Right lobe of liver (tissue), 6 donors: ENCODE measurements at regions not wholly inside any gene's neighbourhood (a gene's known extent, or its start where the extent isn't known, plus 50 kb on each side); places are given as distances from the start of the nearest gene placed in this dataset.
A peak's percentile ranks its signal among the peaks of the same experiment; 100 is the strongest.

Source experiments
- ATAC-seq, 4 donors: fragments of 200-7000 bp; cut with Tn5 transposase; one replicate each; pipeline ENCODE4 v1.9.1; 2020; ENCODE audit warnings: mild to moderate bottlenecking in 4 of 4, moderate library complexity in 4 of 4
- DNase-seq, 3 donors: peaks; one replicate each; pipeline ENCODE4 v3.0.0-alpha.2; 2020
- H3K27ac ChIP-seq, 3 donors: fragments of 200-600 bp; one replicate each; pipeline ENCODE4 v1.8.0; 2022
- H3K27me3 ChIP-seq, 2 donors: fragments of 200-600 bp; one replicate each; pipeline ENCODE4 v1.8.0; 2022
- H3K36me3 ChIP-seq, 4 donors: fragments of 200-600 bp; sonication (generic) in 1 of 4; one replicate each; pipeline versions ENCODE4 v1.5.1 to v1.8.0; 2017 to 2022; ENCODE audit warnings: control low read depth in 1 of 4
- H3K4me1 ChIP-seq, 4 donors: fragments of 200-600 bp; sonication (generic) in 1 of 4; one replicate each; pipeline versions ENCODE4 v1.5.1 to v1.8.0; 2017 to 2022; ENCODE audit warnings: control low read depth in 1 of 4
- H3K4me3 ChIP-seq, 3 donors: fragments of 200-600 bp; one replicate each; pipeline ENCODE4 v1.8.0; 2022
- H3K9me3 ChIP-seq, 4 donors: fragments of 200-600 bp; sonication (generic) in 1 of 4; one replicate each; pipeline versions ENCODE4 v1.5.1 to v1.8.0; 2017 to 2022; ENCODE audit warnings: control low read depth in 1 of 4
- POLR2A ChIP-seq: fragments of 450-650 bp; IDR thresholded peaks from one replicate; pipeline ENCODE4 v1.6.1; 2017; ENCODE audit warnings: antibody characterized with exemption, mild to moderate bottlenecking
- WGBS: methylation state at CpG from one replicate; pipeline ENCODE4 v1.1.6; 2018; ENCODE audit warnings: low coverage, low lambda C conversion rate; ENCODE audit not compliant: insufficient coverage; ENCODE audit errors: missing lambda C conversion rate; 5-methylcytosine and 5-hydroxymethylcytosine counted together
- intact Hi-C, 2 donors: fragments of 100-400 bp; cut with DNase I; formaldehyde crosslinking; loops; one replicate each; pipeline versions ENCODE4 v1.11.2 to v1.14.1; 2022
- TF ChIP-seq, protein P1 (sequence below), 4 donors: fragments of 200-600 bp in 3 of 4; fragments of 450-650 bp in 1 of 4; IDR thresholded peaks; one replicate each; pipeline versions ENCODE4 v1.5.1 to v1.8.0; 2016 to 2022; ENCODE audit warnings: antibody characterized with exemption in 4 of 4, mild to moderate bottlenecking in 2 of 4
- donor health status: DM: no; HTN: yes; CAD: no.
- donor health status: DM: no; HTN: no; CAD: no.
- donor health status: DM: no; HTN: no; CAD: no.
- donor health status: DM: no; HTN: yes; CAD: no.
- donor health status: DM: no; HTN: yes; CAD: no.

GRCh38 chr15:39394496-39394895, 186.4 kb upstream of the THBS1 start:
- DNase-seq (no peak), ATAC-seq (no peak)
- Histone ChIP-seq H3K36me3 (no peaks in the 10 kb centered on the region), H3K4me3 (no peak overlapping the region), H3K4me1 (no peaks in the 10 kb centered on the region), H3K27ac (no peak overlapping the region), H3K27me3 (no peaks in the 10 kb centered on the region), H3K9me3 (no peaks in the 10 kb centered on the region)
- TF ChIP-seq POLR2A: no peak
- TF ChIP-seq, protein P1, sequence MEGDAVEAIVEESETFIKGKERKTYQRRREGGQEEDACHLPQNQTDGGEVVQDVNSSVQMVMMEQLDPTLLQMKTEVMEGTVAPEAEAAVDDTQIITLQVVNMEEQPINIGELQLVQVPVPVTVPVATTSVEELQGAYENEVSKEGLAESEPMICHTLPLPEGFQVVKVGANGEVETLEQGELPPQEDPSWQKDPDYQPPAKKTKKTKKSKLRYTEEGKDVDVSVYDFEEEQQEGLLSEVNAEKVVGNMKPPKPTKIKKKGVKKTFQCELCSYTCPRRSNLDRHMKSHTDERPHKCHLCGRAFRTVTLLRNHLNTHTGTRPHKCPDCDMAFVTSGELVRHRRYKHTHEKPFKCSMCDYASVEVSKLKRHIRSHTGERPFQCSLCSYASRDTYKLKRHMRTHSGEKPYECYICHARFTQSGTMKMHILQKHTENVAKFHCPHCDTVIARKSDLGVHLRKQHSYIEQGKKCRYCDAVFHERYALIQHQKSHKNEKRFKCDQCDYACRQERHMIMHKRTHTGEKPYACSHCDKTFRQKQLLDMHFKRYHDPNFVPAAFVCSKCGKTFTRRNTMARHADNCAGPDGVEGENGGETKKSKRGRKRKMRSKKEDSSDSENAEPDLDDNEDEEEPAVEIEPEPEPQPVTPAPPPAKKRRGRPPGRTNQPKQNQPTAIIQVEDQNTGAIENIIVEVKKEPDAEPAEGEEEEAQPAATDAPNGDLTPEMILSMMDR (IDR thresholded peaks at IDR 0.05): no peak
- intact Hi-C loops: no loop called here

DNA sequence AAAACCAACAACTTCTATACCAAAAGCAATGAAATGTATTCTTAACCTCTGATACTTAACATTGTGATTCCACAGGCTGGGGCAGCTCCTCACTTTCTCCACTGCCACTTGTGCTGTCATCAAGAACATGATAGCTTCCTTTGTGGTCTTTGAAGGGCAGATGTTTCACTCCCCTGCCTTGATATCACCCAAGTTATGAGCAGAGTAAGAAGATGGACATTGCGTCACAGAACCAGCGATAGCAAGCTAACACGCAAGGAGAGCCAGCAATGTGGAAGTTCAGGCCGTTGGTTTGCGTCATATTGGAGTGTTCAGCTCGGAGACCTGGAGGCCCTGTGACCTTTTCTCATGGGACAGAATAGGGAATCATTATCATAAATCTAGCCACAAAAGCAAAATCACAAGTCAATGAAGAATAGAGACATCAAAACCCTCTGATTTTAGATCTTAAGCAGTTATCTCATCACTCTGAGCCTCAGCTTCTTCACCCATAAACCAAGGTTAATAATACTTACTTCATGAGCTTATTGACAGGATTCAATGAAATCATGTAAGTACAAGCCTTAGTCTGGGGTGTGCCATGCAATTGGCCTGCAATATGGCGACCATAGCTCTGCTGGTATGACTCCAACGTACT, 183.8 kb upstream of the THBS1 start:
- 100% methylated on average over 2 of the region's 8 CpGs for WGBS
- intact Hi-C loops: no loop called here
- no peak overlapping the region for H3K27ac ChIP-seq
- no peak for DNase-seq
- TF ChIP-seq, protein P1 (IDR thresholded peaks at IDR 0.05): no peak
- no peak for TF ChIP-seq POLR2A
- peak in 1 of 4 donors; percentile 24 for ATAC-seq
- H3K27me3 ChIP-seq: no peaks in the 10 kb centered on the region
- no peak overlapping the region for H3K4me3 ChIP-seq
- H3K9me3 ChIP-seq: no peaks in the 10 kb centered on the region
- no peaks in the 10 kb centered on the region for H3K36me3 ChIP-seq
- no peaks in the 10 kb centered on the region for H3K4me1 ChIP-seq

DNA sequence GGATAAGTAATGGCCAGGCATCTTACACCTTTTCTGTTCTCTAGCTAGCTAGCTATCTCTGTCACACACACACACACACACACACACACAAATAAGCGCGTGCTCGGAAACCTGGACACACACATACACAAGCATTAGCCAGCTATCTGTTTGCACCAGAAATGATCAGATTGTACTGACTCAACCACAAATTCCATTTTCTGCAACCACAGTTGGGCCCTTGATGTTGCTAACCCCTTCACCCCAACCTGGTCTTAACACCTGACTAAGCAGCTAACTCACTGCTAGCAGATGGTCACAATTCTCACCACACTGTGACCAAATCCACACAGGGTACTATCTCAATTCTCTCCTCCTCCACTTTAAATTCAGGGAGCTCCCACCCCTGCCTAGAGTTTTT, 183.0 kb upstream of the THBS1 start:
- TF ChIP-seq, protein P1 (IDR thresholded peaks at IDR 0.05): no peak
- no peak for TF ChIP-seq POLR2A
- H3K4me1 ChIP-seq: no peaks in the 10 kb centered on the region
- no peaks in the 10 kb centered on the region for H3K27me3 ChIP-seq
- intact Hi-C loops: no loop called here
- no peak overlapping the region for H3K27ac ChIP-seq
- no peaks in the 10 kb centered on the region for H3K36me3 ChIP-seq
- no peak overlapping the region for H3K4me3 ChIP-seq
- WGBS: 100% methylated on average over 3 of the region's 3 CpGs
- ATAC-seq (no peak), DNase-seq (no peak)
- H3K9me3 ChIP-seq: no peaks in the 10 kb centered on the region

GRCh38 chr15:39399600-39399999, 181.3 kb upstream of the THBS1 start:
- TF ChIP-seq, protein P1 (IDR thresholded peaks at IDR 0.05): no peak
- no peak for TF ChIP-seq POLR2A
- Histone ChIP-seq H3K4me1 (no peaks in the 10 kb centered on the region), H3K27me3 (no peaks in the 10 kb centered on the region), H3K27ac (no peak overlapping the region), H3K36me3 (no peaks in the 10 kb centered on the region), H3K9me3 (no peaks in the 10 kb centered on the region), H3K4me3 (no peak overlapping the region)
- 100% methylated on average over 2 of the region's 2 CpGs for WGBS
- intact Hi-C loops: no loop called here
- ATAC-seq: no peak
- DNase-seq: no peak

- WGBS: 100% methylated on average over 1 of the region's 1 CpG
- Histone ChIP-seq H3K4me1 (no peaks in the 10 kb centered on the region), H3K27ac (no peak overlapping the region), H3K27me3 (no peaks in the 10 kb centered on the region), H3K9me3 (no peaks in the 10 kb centered on the region), H3K4me3 (no peak overlapping the region), H3K36me3 (no peaks in the 10 kb centered on the region)
- ATAC-seq (no peak), DNase-seq (no peak)
- intact Hi-C loops: no loop called here
- TF ChIP-seq, protein P1 (IDR thresholded peaks at IDR 0.05): no peak
- TF ChIP-seq POLR2A: no peak
These were observed 180.9 kb upstream of the THBS1 start for GRCh38 chr15:39400002-39400401.
